Left lung (tissue), 4 donors: ENCODE measurements at regions not wholly inside any gene's neighbourhood (a gene's known extent, or its start where the extent isn't known, plus 50 kb on each side); places are given as distances from the start of the nearest gene placed in this dataset.

ENCODE experiments used
- ATAC-seq: fragments of 200-7000 bp; cut with Tn5 transposase; one replicate; pipeline ENCODE4 v1.9.1; 2020; ENCODE audit warnings: moderate library complexity
- DNase-seq, 4 donors: peaks; one replicate each; pipeline ENCODE4 v3.0.0-alpha.2; 2013 to 2020
- H3K27ac ChIP-seq, 2 donors: fragments of 200-600 bp; sonication (generic) in 1 of 2; one replicate each; pipeline versions ENCODE4 v1.5.0 to v1.8.0; 2020 to 2021
- H3K27me3 ChIP-seq, 2 donors: fragments of 200-600 bp; sonication (generic) in 1 of 2; one replicate each; pipeline versions ENCODE4 v1.5.0 to v1.8.0; 2020 to 2021
- H3K36me3 ChIP-seq, 2 donors: fragments of 200-600 bp; sonication (generic) in 1 of 2; one replicate each; pipeline versions ENCODE4 v1.5.0 to v1.8.0; 2020 to 2021
- H3K4me1 ChIP-seq, 2 donors: fragments of 200-600 bp; one replicate each; pipeline ENCODE4 v1.8.0; 2021
- H3K4me3 ChIP-seq, 2 donors: fragments of 200-600 bp; sonication (generic) in 1 of 2; one replicate each; pipeline versions ENCODE4 v1.5.0 to v1.8.0; 2020 to 2021; ENCODE audit warnings: mild to moderate bottlenecking in 1 of 2
- H3K9me3 ChIP-seq, 2 donors: fragments of 200-600 bp; sonication (generic) in 1 of 2; one replicate each; pipeline versions ENCODE4 v1.5.0 to v1.8.0; 2020 to 2021
- intact Hi-C, 2 donors: fragments of 100-400 bp; cut with DNase I; formaldehyde crosslinking; loops; one replicate each; pipeline versions ENCODE4 v1.11.2 to v1.14.2; 2022
- TF ChIP-seq, protein P1 (sequence below), 2 donors: fragments of 200-600 bp; sonication (generic) in 1 of 2; IDR thresholded peaks; one replicate each; pipeline versions ENCODE4 v1.5.0 to v1.8.0; 2021; ENCODE audit warnings: antibody characterized with exemption in 2 of 2
- donor health status: DM: no; HTN: yes; CAD: no.
- donor health status: DM: no; HTN: no; CAD: no.

DNA sequence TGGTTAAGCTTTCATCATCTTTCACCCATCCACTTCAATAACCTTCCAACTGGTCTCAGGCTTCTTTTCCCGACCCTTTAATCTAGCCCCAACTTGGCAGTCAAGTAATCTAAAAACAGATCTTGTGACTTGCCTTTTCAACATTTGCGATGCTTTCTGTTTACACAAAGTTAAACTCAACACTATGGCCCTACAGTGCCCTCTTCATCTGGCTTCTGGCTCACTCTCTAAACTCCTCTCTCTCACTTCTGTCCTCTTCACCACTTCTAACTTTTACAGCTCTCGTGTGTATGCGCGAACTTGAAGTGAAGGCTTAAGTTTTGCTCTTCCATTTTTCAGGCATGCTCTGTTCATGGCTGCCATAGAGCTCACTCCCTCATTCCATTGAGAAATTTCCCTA, 1122.3 kb upstream of the ADGRL2 start:
- ATAC-seq (no peak), DNase-seq (no peak)
- H3K36me3 ChIP-seq: no peaks in the 10 kb centered on the region
- H3K9me3 ChIP-seq: no peaks in the 10 kb centered on the region
- no peaks in the 10 kb centered on the region for H3K4me1 ChIP-seq
- no peak overlapping the region for H3K27ac ChIP-seq
- no peak overlapping the region for H3K4me3 ChIP-seq
- TF ChIP-seq, protein P1, sequence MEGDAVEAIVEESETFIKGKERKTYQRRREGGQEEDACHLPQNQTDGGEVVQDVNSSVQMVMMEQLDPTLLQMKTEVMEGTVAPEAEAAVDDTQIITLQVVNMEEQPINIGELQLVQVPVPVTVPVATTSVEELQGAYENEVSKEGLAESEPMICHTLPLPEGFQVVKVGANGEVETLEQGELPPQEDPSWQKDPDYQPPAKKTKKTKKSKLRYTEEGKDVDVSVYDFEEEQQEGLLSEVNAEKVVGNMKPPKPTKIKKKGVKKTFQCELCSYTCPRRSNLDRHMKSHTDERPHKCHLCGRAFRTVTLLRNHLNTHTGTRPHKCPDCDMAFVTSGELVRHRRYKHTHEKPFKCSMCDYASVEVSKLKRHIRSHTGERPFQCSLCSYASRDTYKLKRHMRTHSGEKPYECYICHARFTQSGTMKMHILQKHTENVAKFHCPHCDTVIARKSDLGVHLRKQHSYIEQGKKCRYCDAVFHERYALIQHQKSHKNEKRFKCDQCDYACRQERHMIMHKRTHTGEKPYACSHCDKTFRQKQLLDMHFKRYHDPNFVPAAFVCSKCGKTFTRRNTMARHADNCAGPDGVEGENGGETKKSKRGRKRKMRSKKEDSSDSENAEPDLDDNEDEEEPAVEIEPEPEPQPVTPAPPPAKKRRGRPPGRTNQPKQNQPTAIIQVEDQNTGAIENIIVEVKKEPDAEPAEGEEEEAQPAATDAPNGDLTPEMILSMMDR (IDR thresholded peaks at IDR 0.05): no peak
- intact Hi-C loops: no loop called here
- no peaks in the 10 kb centered on the region for H3K27me3 ChIP-seq

DNA sequence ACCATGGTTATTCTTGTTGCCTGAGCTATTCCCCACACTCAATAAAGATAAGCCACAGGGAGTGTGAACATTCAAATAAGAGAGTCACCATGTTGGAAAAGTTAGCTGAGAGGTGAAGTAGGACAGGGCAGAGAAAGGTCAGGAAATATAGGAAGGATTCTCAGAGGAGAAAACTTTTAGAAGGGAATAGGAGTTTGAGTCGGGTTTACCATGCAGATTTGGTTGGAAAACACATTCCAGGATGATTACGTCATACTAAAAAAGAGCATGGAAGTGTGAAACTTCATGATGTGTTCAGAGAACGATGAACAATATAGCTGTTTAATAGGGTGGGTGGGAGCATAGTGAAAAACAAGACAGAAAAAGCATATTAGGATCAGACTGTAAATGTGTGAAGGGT, 1125.3 kb upstream of the ADGRL2 start:
- Histone ChIP-seq H3K27me3 (no peaks in the 10 kb centered on the region), H3K36me3 (no peaks in the 10 kb centered on the region), H3K4me3 (no peak overlapping the region), H3K27ac (no peak overlapping the region), H3K4me1 (no peaks in the 10 kb centered on the region), H3K9me3 (no peaks in the 10 kb centered on the region)
- peak in 1 of 4 donors; percentile 13 for DNase-seq
- intact Hi-C loops: no loop called here
- TF ChIP-seq, protein P1 (IDR thresholded peaks at IDR 0.05): no peak
- no peak for ATAC-seq

DNA sequence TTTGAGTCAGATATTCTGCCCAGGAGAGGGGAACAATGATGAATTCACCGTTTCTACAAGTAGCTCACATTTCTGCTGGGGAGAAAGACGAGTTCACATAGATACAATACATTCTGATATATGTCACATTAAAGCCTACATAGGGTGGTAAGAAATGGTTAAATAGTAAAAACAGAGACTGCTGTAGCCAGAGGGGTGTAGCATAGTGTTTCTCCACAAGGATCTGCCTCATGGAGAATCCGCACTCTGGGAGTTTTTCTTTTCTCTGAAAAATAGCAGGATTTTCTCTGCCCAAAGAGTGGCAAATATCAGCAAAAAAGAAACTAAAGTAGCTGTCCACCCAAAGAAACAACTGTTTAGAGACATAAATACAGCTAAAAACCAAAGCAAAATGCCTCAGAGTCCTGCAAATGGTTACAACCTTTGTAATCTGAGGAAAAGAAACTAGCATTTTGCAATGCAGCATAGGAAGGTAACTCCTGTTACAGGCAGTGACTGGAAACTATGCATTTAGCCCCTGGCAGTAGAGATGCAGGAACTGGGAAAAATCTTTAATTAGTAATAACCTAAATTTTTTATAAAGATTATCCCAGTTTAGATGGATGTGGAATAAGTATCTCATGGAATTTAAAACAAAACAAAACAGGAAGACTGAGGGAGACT, 1126.7 kb upstream of the ADGRL2 start:
- H3K36me3 ChIP-seq: no peaks in the 10 kb centered on the region
- intact Hi-C loops: no loop called here
- ATAC-seq: no peak
- H3K27me3 ChIP-seq: no peaks in the 10 kb centered on the region
- H3K27ac ChIP-seq: no peak overlapping the region
- no peak overlapping the region for H3K4me3 ChIP-seq
- H3K4me1 ChIP-seq: no peaks in the 10 kb centered on the region
- DNase-seq: no peak
- TF ChIP-seq, protein P1 (IDR thresholded peaks at IDR 0.05): no peak
- H3K9me3 ChIP-seq: no peaks in the 10 kb centered on the region

DNA sequence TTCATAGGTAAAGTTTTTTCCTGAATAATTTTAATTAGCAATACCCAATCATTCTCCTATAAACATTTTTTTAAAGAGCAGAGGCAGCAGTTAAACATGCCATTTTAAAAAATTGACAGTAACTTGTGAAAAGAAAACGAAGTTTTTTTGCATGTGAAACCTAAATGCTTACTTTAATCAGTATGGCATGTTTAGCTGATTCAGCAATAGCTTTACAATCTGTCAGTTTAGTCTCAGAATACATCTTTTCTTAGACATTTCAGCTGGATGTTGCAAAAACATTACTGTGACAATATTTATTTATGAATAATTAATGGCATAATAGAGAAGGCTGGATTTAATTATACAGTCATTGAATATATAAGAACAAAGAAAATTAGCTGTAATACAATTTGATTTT, 1132.4 kb upstream of the ADGRL2 start:
- Histone ChIP-seq H3K36me3 (no peaks in the 10 kb centered on the region), H3K27me3 (no peaks in the 10 kb centered on the region), H3K27ac (no peak overlapping the region), H3K4me1 (no peaks in the 10 kb centered on the region), H3K9me3 (no peaks in the 10 kb centered on the region), H3K4me3 (no peak overlapping the region)
- ATAC-seq (no peak), DNase-seq (no peak)
- TF ChIP-seq, protein P1 (IDR thresholded peaks at IDR 0.05): no peak
- intact Hi-C loops: no loop called here

DNA sequence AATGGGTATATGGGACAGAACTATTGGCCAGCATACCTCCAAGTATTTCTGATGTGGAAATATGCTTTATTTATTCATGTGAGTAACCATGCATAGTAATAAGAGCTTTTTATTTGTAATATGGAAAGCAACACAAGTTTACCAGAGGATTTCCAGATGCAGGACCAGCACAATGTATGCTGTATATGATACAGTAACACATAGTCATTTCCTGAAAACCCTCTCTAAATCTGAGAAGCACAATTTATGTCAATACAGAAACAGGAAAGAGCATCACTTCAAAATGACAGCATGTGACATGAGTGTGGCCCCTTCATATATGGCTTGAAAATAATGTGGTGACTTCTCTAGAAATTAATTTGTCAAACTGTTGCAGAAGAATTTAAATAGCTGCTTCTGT, 1134.7 kb upstream of the ADGRL2 start:
- intact Hi-C loops: no loop called here
- Histone ChIP-seq H3K36me3 (no peaks in the 10 kb centered on the region), H3K4me3 (no peak overlapping the region), H3K27me3 (no peaks in the 10 kb centered on the region), H3K4me1 (no peaks in the 10 kb centered on the region), H3K9me3 (no peaks in the 10 kb centered on the region), H3K27ac (no peak overlapping the region)
- no peak for ATAC-seq
- DNase-seq: no peak
- TF ChIP-seq, protein P1 (IDR thresholded peaks at IDR 0.05): no peak
